Spleen (tissue), 11 donors: ENCODE measurements at regions not wholly inside any gene's neighbourhood (a gene's known extent, or its start where the extent isn't known, plus 50 kb on each side); places are given as distances from the start of the nearest gene placed in this dataset.

Experiments used
- DNase-seq: peaks from one replicate; pipeline ENCODE4 v3.0.0-alpha.2; 2020
- H3K27ac ChIP-seq, 8 donors: fragments of 200-600 bp; sonication (generic) in 7 of 8; 1 replicate in 4 of 8; 2 replicates in 4 of 8; pipeline versions ENCODE4 v1.5.0 to v1.8.0; 2016 to 2021; ENCODE audit warnings: inconsistent platforms in 4 of 8, mild to moderate bottlenecking in 4 of 8, moderate library complexity in 1 of 8
- H3K27me3 ChIP-seq, 7 donors: fragments of 200-600 bp; sonication (generic) in 6 of 7; replicated peaks in 1 of 7; 1 replicate in 4 of 7; 2 replicates in 3 of 7; pipeline versions ENCODE4 v1.5.0 to v1.8.0; 2016 to 2021; ENCODE audit warnings: inconsistent platforms in 3 of 7, mild to moderate bottlenecking in 1 of 7
- H3K36me3 ChIP-seq, 6 donors: fragments of 200-600 bp; sonication (generic) in 5 of 6; 1 replicate in 4 of 6; 2 replicates in 2 of 6; pipeline versions ENCODE4 v1.5.0 to v1.8.0; 2016 to 2021; ENCODE audit warnings: inconsistent platforms in 2 of 6
- H3K4me1 ChIP-seq, 6 donors: fragments of 200-600 bp; sonication (generic) in 5 of 6; 1 replicate in 3 of 6; 2 replicates in 3 of 6; pipeline versions ENCODE4 v1.5.0 to v1.8.0; 2016 to 2021; ENCODE audit warnings: inconsistent platforms in 3 of 6
- H3K4me3 ChIP-seq, 8 donors: fragments of 200-600 bp; sonication (generic) in 7 of 8; 1 replicate in 4 of 8; 2 replicates in 4 of 8; pipeline versions ENCODE4 v1.5.0 to v1.8.0; 2016 to 2021; ENCODE audit warnings: inconsistent platforms in 4 of 8, mild to moderate bottlenecking in 4 of 8, moderate library complexity in 2 of 8
- H3K9me3 ChIP-seq, 8 donors: fragments of 200-600 bp; sonication (generic) in 7 of 8; 1 replicate in 4 of 8; 2 replicates in 4 of 8; pipeline versions ENCODE4 v1.5.0 to v1.8.0; 2016 to 2021; ENCODE audit warnings: inconsistent platforms in 4 of 8
- CTCF ChIP-seq, 11 experiments: fragments of 200-600 bp in 7 of 11; fragments of 450-650 bp in 4 of 11; sonication (generic) in 4 of 11; IDR thresholded peaks in 8 of 11; conservative IDR thresholded peaks in 3 of 11; 1 replicate in 7 of 11; 2 replicates in 4 of 11; pipeline versions ENCODE4 v1.4.0 to v1.8.0; 2016 to 2021; ENCODE audit warnings: antibody characterized with exemption in 11 of 11, inconsistent platforms in 4 of 11, mild to moderate bottlenecking in 1 of 11
- POLR2A ChIP-seq, 3 donors: fragments of 450-650 bp; IDR thresholded peaks; one replicate each; pipeline ENCODE4 v1.5.1; 2017; ENCODE audit warnings: antibody characterized with exemption in 3 of 3, mild to moderate bottlenecking in 1 of 3
- POLR2AphosphoS5 ChIP-seq, 3 donors: sonication (generic); formaldehyde crosslinking; IDR thresholded peaks; one replicate each; pipeline ENCODE4 v1.5.1; 2017; ENCODE audit warnings: antibody characterized with exemption in 3 of 3
- WGBS, 5 donors: extraction: QIAGEN DNeasy Blood & Tissue Kit in 3 of 5; methylation state at CpG; one replicate each; pipeline versions ENCODE4 v1.1.5 to v1.1.7; 2013 to 2018; 5-methylcytosine and 5-hydroxymethylcytosine counted together
- intact Hi-C: fragments of 100-400 bp; cut with DNase I; formaldehyde crosslinking; loops from one replicate; pipeline ENCODE4 v1.15.0; 2023; ENCODE audit warnings: low total_unique reads
- donor health status: healthy with polysubstance abuse.
- donor health status: DM: no; HTN: no; CAD: no; lungs with moderate emphysema.
- donor health status: DM: no; HTN: no; CAD: no.
- donor health status: Bipolar disorder and iron deficiency.
- donor health status: healthy.
- donor health status: DM: no; HTN: no; CAD: no.
- donor health status: DM: yes; HTN: yes; CAD: no.

GRCh38 chr2:240293557-240294461, 141.7 kb upstream of the GPC1 start:
- H3K4me3 ChIP-seq, result no peak overlapping the region
- H3K27ac ChIP-seq, result no peak overlapping the region
- TF ChIP-seq POLR2A (IDR thresholded peaks at IDR 0.05) (no peak), POLR2AphosphoS5 (IDR thresholded peaks at IDR 0.05) (no peak), CTCF (IDR thresholded peaks at IDR 0.05 in 8 of 11, conservative IDR thresholded peaks at IDR 0.05 in 3 of 11) (no peak)
- 73 to 86% (median 78%) methylated on average over 15 to 24 of the region's 24 CpGs for WGBS, 5 donors
- intact Hi-C loops, result no loop called here
- no peaks in the 10 kb centered on the region for H3K9me3 ChIP-seq
- no peaks in the 10 kb centered on the region for H3K36me3 ChIP-seq
- DNase-seq, result peak; percentile 71
- H3K27me3 ChIP-seq, result no peaks in the 10 kb centered on the region
- no peaks in the 10 kb centered on the region for H3K4me1 ChIP-seq

GRCh38 chr2:240294514-240294913, 140.9 kb upstream of the GPC1 start:
- DNase-seq, result no peak
- Histone ChIP-seq H3K27me3 (no peaks in the 10 kb centered on the region), H3K4me1 (no peaks in the 10 kb centered on the region), H3K9me3 (no peaks in the 10 kb centered on the region), H3K36me3 (no peaks in the 10 kb centered on the region), H3K27ac (no peak overlapping the region), H3K4me3 (no peak overlapping the region)
- intact Hi-C loops, result no loop called here
- WGBS, 5 donors, result 80 to 89% (median 85%) methylated on average over 5 of the region's 5 CpGs
- TF ChIP-seq POLR2A (IDR thresholded peaks at IDR 0.05), result no peak
- no peak for TF ChIP-seq POLR2AphosphoS5 (IDR thresholded peaks at IDR 0.05)
- TF ChIP-seq CTCF (IDR thresholded peaks at IDR 0.05 in 8 of 11, conservative IDR thresholded peaks at IDR 0.05 in 3 of 11), result no peak

GRCh38 chr2:240295256-240296103, 140.0 kb upstream of the GPC1 start:
- intact Hi-C loops, result no loop called here
- no peaks in the 10 kb centered on the region for H3K36me3 ChIP-seq
- peaks cover 0 to 2% (median 0%) of the 10 kb centered on the region in 7 donors for H3K27me3 ChIP-seq
- no peak for DNase-seq
- no peak overlapping the region for H3K4me3 ChIP-seq
- H3K4me1 ChIP-seq, result no peaks in the 10 kb centered on the region
- H3K27ac ChIP-seq, result no peak overlapping the region
- no peak for TF ChIP-seq CTCF (IDR thresholded peaks at IDR 0.05 in 8 of 11, conservative IDR thresholded peaks at IDR 0.05 in 3 of 11)
- no peak for TF ChIP-seq POLR2A (IDR thresholded peaks at IDR 0.05)
- no peak for TF ChIP-seq POLR2AphosphoS5 (IDR thresholded peaks at IDR 0.05)
- WGBS, 5 donors, result 86 to 91% (median 87%) methylated on average over 24 of the region's 24 CpGs
- no peaks in the 10 kb centered on the region for H3K9me3 ChIP-seq

- Histone ChIP-seq H3K9me3 (no peaks in the 10 kb centered on the region), H3K27ac (no peak overlapping the region), H3K27me3 (peaks cover 0 to 8% (median 0%) of the 10 kb centered on the region in 7 donors), H3K4me3 (no peak overlapping the region), H3K4me1 (no peaks in the 10 kb centered on the region), H3K36me3 (no peaks in the 10 kb centered on the region)
- 84 to 88% (median 85%) methylated on average over 10 to 11 of the region's 11 CpGs for WGBS, 5 donors
- no peak for DNase-seq
- no peak for TF ChIP-seq POLR2A (IDR thresholded peaks at IDR 0.05)
- no peak for TF ChIP-seq POLR2AphosphoS5 (IDR thresholded peaks at IDR 0.05)
- TF ChIP-seq CTCF (IDR thresholded peaks at IDR 0.05 in 8 of 11, conservative IDR thresholded peaks at IDR 0.05 in 3 of 11), result no peak
- intact Hi-C loops, result no loop called here
Observed at GRCh38 chr2:240296104-240296406, 139.4 kb upstream of the GPC1 start.
